GM21447 (cell line): ENCODE measurements at regions not wholly inside any gene's neighbourhood (a gene's known extent, or its start where the extent isn't known, plus 50 kb on each side); places are given as distances from the start of the nearest gene placed in this dataset.

ENCODE experiments used
- ATAC-seq: cut with Tn5 transposase; IDR thresholded peaks from one replicate; pipeline ENCODE4 v1.9.1; 2021; ENCODE audit not compliant: unreplicated experiment

GRCh38 chr18:27411013-27411412, 225.9 kb upstream of the CHST9 start:
- ATAC-seq = no peak

- no peak for ATAC-seq
Observed at GRCh38 chr18:27404855-27405254, 219.7 kb upstream of the CHST9 start.

GRCh38 chr18:27400001-27400400, 214.9 kb upstream of the CHST9 start:
- ATAC-seq = no peak

GRCh38 chr18:27395752-27396151, 210.6 kb upstream of the CHST9 start:
- ATAC-seq = no peak

GRCh38 chr18:27394687-27395086, 209.6 kb upstream of the CHST9 start:
- ATAC-seq = no peak

GRCh38 chr18:27382567-27383216, 197.6 kb upstream of the CHST9 start:
- no peak for ATAC-seq

- ATAC-seq = no peak
Observed at GRCh38 chr18:27378431-27379095, 193.5 kb upstream of the CHST9 start.

GRCh38 chr18:27377251-27377650, 192.1 kb upstream of the CHST9 start:
- no peak for ATAC-seq

- no peak for ATAC-seq
Observed at GRCh38 chr18:27372386-27372785, 187.3 kb upstream of the CHST9 start.

- ATAC-seq = no peak
Observed at GRCh38 chr18:27366665-27367064, 181.6 kb upstream of the CHST9 start.

GRCh38 chr18:27366151-27366550, 181.0 kb upstream of the CHST9 start:
- ATAC-seq = no peak

- no peak for ATAC-seq
Observed at GRCh38 chr18:27363872-27364271, 178.8 kb upstream of the CHST9 start.

GRCh38 chr18:27361477-27361876, 176.4 kb upstream of the CHST9 start:
- no peak for ATAC-seq

GRCh38 chr18:27355308-27355707, 170.2 kb upstream of the CHST9 start:
- no peak for ATAC-seq

GRCh38 chr18:27353273-27353672, 168.2 kb upstream of the CHST9 start:
- ATAC-seq = no peak

- no peak for ATAC-seq
Observed at GRCh38 chr18:27349284-27349882, 164.3 kb upstream of the CHST9 start.

GRCh38 chr18:27331606-27332005, 146.5 kb upstream of the CHST9 start:
- no peak for ATAC-seq

- ATAC-seq = no peak
Observed at GRCh38 chr18:27314996-27315395, 129.9 kb upstream of the CHST9 start.

- no peak for ATAC-seq
Observed at GRCh38 chr18:27313678-27314077, 128.6 kb upstream of the CHST9 start.

- ATAC-seq = no peak
Observed at GRCh38 chr18:27312853-27313252, 127.7 kb upstream of the CHST9 start.

GRCh38 chr18:27312153-27312552, 127.0 kb upstream of the CHST9 start:
- ATAC-seq = no peak

GRCh38 chr18:27311114-27311513, 126.0 kb upstream of the CHST9 start:
- ATAC-seq = no peak
